Transverse colon (tissue), 4 donors: ENCODE measurements at regions not wholly inside any gene's neighbourhood (a gene's known extent, or its start where the extent isn't known, plus 50 kb on each side); places are given as distances from the start of the nearest gene placed in this dataset.

Source experiments
- EP300 ChIP-seq: sonication (generic); formaldehyde crosslinking; IDR thresholded peaks from one replicate; pipeline ENCODE4 v1.6.1; 2017; ENCODE audit warnings: antibody characterized with exemption, low read depth
- POLR2AphosphoS5 ChIP-seq, 3 donors: sonication (generic); formaldehyde crosslinking; IDR thresholded peaks; one replicate each; pipeline ENCODE4 v1.6.1; 2016; ENCODE audit warnings: antibody characterized with exemption in 3 of 3
- TF ChIP-seq, protein P1 (sequence below), 5 experiments: fragments of 200-600 bp in 3 of 5; fragments of 450-650 bp in 2 of 5; sonication (generic) in 3 of 5; IDR thresholded peaks; 1 replicate in 2 of 5; 2 replicates in 3 of 5; pipeline ENCODE4 v1.5.1; 2016 to 2017; ENCODE audit warnings: antibody characterized with exemption in 5 of 5, inconsistent platforms in 3 of 5, mild to moderate bottlenecking in 2 of 5, moderate library complexity in 1 of 5

DNA sequence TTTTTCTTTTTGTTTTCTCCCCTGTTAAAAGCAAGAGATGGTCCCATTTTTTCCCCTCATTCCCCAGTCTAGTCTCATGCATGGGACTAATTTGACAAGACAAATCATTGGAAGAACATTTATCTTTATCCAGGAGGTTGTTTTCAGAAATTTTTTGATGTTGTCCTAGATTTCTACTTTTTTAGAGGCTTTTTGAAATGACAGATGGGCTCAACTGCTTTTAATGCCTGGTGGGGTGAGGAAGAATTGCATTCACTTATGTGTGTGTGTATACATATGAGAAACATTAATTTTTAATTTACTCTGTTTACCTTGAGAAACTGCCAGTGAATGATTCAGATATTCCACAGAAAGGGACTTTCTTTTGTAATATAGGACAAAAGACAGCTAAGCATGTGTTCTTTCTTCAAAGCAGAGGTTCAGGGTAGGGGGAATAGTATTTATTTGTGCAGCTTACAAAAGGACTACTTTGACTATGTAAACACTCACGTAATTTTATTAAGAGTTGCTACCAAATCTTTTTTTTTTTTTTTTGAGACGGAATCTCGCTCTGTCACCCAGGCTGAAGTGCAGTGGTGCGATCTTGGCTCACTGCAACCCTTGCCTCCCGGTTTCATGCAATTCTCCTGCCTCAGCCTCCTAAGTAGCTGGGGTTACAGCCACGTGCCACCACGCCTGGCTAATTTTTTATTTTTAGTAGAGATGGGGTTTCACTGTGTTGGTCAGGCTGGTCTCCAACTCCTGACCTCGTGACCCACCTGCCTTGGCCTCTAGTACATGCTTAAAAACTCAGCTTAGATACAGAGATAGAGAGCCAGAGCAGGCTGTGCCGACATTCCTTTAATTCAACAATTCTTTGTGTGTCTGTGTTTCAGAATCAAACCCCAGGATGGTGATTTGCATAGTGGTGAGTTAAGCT is 130.1 kb upstream of the RARB start:
- TF ChIP-seq, protein P1, sequence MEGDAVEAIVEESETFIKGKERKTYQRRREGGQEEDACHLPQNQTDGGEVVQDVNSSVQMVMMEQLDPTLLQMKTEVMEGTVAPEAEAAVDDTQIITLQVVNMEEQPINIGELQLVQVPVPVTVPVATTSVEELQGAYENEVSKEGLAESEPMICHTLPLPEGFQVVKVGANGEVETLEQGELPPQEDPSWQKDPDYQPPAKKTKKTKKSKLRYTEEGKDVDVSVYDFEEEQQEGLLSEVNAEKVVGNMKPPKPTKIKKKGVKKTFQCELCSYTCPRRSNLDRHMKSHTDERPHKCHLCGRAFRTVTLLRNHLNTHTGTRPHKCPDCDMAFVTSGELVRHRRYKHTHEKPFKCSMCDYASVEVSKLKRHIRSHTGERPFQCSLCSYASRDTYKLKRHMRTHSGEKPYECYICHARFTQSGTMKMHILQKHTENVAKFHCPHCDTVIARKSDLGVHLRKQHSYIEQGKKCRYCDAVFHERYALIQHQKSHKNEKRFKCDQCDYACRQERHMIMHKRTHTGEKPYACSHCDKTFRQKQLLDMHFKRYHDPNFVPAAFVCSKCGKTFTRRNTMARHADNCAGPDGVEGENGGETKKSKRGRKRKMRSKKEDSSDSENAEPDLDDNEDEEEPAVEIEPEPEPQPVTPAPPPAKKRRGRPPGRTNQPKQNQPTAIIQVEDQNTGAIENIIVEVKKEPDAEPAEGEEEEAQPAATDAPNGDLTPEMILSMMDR (IDR thresholded peaks at IDR 0.05) = no peak
- TF ChIP-seq EP300 (no peak), POLR2AphosphoS5 (IDR thresholded peaks at IDR 0.05) (no peak)
